ENCODE measurements at regions not wholly inside any gene's neighbourhood (a gene's known extent, or its start where the extent isn't known, plus 50 kb on each side); places are given as distances from the start of the nearest gene placed in this dataset.
"Not testable (repeated sequence)": the region's sequence is repeated elsewhere in the genome, so short reads cannot be mapped to it uniquely, and the experiment has no call there.

DNA sequence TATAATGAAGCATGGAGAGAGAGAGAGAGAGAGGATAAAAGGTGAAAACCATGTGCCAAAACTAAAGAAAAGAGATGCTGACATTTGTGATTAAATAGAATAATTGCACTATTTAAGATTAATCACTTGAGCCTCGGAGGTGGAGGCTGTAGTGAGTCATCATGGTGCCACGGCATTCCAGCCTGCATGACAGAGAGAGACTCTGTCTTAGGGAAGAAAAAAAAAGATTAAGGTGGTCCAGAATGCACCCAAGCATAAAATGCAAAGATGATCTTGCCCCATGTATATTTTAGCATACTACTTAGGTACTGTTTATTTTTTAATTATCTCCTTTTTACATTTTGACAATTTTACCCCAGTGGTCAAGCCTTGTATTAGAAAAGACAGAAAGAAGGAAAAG, 742.5 kb downstream of the SPATA31A1 start:
- not testable (repeated sequence) for TF ChIP-seq POLR2AphosphoS5 (IDR thresholded peaks at IDR 0.05; ENCODE audit: low read depth, low read length); CEBPB (IDR thresholded peaks at IDR 0.05; ENCODE audit: low read depth); ELF1 (IDR thresholded peaks at IDR 0.05; ENCODE audit: borderline replicate concordance, low read depth); EZH2 (IDR thresholded peaks at IDR 0.05); RAD21 (IDR thresholded peaks at IDR 0.05; ENCODE audit: low read depth); POLR2A (IDR thresholded peaks at IDR 0.05; ENCODE audit: borderline replicate concordance, extremely low read depth, insufficient read depth, insufficient read length); YY1 (IDR thresholded peaks at IDR 0.05; ENCODE audit: extremely low read depth, insufficient replicate concordance, low read depth, low read length); SRF (IDR thresholded peaks at IDR 0.05; ENCODE audit: low read depth)
- TF ChIP-seq FOSL1 (IDR thresholded peaks at IDR 0.05; ENCODE audit: low read depth): peak; percentile 19; the same call in 1 of the 2 replicates
- TF ChIP-seq, protein P1, sequence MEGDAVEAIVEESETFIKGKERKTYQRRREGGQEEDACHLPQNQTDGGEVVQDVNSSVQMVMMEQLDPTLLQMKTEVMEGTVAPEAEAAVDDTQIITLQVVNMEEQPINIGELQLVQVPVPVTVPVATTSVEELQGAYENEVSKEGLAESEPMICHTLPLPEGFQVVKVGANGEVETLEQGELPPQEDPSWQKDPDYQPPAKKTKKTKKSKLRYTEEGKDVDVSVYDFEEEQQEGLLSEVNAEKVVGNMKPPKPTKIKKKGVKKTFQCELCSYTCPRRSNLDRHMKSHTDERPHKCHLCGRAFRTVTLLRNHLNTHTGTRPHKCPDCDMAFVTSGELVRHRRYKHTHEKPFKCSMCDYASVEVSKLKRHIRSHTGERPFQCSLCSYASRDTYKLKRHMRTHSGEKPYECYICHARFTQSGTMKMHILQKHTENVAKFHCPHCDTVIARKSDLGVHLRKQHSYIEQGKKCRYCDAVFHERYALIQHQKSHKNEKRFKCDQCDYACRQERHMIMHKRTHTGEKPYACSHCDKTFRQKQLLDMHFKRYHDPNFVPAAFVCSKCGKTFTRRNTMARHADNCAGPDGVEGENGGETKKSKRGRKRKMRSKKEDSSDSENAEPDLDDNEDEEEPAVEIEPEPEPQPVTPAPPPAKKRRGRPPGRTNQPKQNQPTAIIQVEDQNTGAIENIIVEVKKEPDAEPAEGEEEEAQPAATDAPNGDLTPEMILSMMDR (IDR thresholded peaks at IDR 0.05 in 2 of 3, conservative IDR thresholded peaks at IDR 0.05 in 1 of 3; ENCODE audit: borderline replicate concordance in 1 of 3, insufficient read depth in 1 of 3, low read depth in 2 of 3, low read length in 2 of 3): not testable (repeated sequence)

Data from HCT116 (cell line).